ENCODE measurements at regions not wholly inside any gene's neighbourhood (a gene's known extent, or its start where the extent isn't known, plus 50 kb on each side); places are given as distances from the start of the nearest gene placed in this dataset.

DNA sequence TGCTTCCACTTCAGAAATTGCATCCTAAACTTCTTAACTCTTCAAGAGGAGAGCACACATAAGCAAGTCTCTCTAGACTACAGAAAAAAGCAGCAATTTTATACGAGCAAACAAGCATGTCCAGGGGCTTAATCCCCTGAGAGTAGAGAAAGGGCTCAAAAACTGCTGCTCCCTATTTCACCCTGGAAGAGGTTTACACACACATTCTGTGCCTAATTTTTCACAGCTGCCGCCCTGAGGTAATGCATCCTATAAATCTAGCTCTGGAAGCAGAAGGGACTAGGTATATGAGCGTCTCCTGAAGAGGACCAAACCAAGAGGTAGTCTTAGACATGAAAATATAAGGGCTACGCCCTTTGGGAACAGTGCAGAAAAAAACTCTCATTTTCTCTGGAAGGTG lies 73.1 kb downstream of the CRPPA start:
- DNase-seq (ENCODE audit: low spot score): no peak
- Histone ChIP-seq H3K36me3 (ENCODE audit: insufficient read depth, low read length, poor library complexity, severe bottlenecking) (no peaks in the 10 kb centered on the region), H3K27me3 (replicated peaks; ENCODE audit: insufficient read depth, low read depth, low read length, poor library complexity) (no peaks in the 10 kb centered on the region), H3K9me3 (ENCODE audit: low read depth, low read length, poor library complexity, severe bottlenecking) (peaks cover 6% of the 10 kb centered on the region), H3K4me3 (ENCODE audit: low read depth, low read length, poor library complexity, severe bottlenecking) (no peak overlapping the region), H3K4me1 (ENCODE audit: insufficient read depth, low read length, poor library complexity, severe bottlenecking) (no peaks in the 10 kb centered on the region), H3K27ac (ENCODE audit: low read depth, low read length, poor library complexity, severe bottlenecking) (no peak overlapping the region)
- intact Hi-C loops (cut with micrococcal nuclease; ENCODE audit: unreplicated experiment): no loop called here
- ChIA-PET POLR2A (ENCODE audit: low non-redundant PET) (no interaction called here), CTCF (no interaction called here)
- no peak for TF ChIP-seq EZH2 (IDR thresholded peaks at IDR 0.05; ENCODE audit: borderline replicate concordance, low read depth, low read length, poor library complexity, severe bottlenecking)
- TF ChIP-seq, protein P1, sequence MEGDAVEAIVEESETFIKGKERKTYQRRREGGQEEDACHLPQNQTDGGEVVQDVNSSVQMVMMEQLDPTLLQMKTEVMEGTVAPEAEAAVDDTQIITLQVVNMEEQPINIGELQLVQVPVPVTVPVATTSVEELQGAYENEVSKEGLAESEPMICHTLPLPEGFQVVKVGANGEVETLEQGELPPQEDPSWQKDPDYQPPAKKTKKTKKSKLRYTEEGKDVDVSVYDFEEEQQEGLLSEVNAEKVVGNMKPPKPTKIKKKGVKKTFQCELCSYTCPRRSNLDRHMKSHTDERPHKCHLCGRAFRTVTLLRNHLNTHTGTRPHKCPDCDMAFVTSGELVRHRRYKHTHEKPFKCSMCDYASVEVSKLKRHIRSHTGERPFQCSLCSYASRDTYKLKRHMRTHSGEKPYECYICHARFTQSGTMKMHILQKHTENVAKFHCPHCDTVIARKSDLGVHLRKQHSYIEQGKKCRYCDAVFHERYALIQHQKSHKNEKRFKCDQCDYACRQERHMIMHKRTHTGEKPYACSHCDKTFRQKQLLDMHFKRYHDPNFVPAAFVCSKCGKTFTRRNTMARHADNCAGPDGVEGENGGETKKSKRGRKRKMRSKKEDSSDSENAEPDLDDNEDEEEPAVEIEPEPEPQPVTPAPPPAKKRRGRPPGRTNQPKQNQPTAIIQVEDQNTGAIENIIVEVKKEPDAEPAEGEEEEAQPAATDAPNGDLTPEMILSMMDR (conservative IDR thresholded peaks at IDR 0.05; ENCODE audit: low read depth, low read length): no peak
- BruUV-seq (replicated peaks): no TSS peak

DNA sequence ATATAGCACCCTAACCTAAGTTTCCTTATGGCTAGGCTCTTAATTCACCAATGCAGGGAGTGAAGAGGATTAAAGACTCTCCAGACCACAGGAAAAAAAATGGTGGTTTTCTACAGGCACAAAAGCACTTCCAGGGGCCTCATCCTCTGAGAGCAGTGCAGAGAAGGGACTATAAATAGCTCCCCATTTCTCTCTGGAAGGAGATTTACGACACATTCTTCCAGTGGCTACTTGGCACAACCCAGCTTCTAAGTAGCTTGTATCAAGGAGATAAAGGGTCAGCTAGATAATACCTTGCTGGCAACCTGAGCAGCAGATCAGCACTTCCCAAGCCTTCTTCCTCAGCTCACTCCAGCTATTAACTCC lies 73.5 kb downstream of the CRPPA start:
- H3K36me3 ChIP-seq (ENCODE audit: insufficient read depth, low read length, poor library complexity, severe bottlenecking): no peaks in the 10 kb centered on the region
- no peak for TF ChIP-seq EZH2 (IDR thresholded peaks at IDR 0.05; ENCODE audit: borderline replicate concordance, low read depth, low read length, poor library complexity, severe bottlenecking)
- TF ChIP-seq, protein P1 (conservative IDR thresholded peaks at IDR 0.05; ENCODE audit: low read depth, low read length): no peak
- BruUV-seq (replicated peaks): no TSS peak
- intact Hi-C loops (cut with micrococcal nuclease; ENCODE audit: unreplicated experiment): no loop called here
- no peaks in the 10 kb centered on the region for H3K4me1 ChIP-seq (ENCODE audit: insufficient read depth, low read length, poor library complexity, severe bottlenecking)
- DNase-seq (ENCODE audit: low spot score): no peak
- peaks cover 6% of the 10 kb centered on the region for H3K9me3 ChIP-seq (ENCODE audit: low read depth, low read length, poor library complexity, severe bottlenecking)
- no peak overlapping the region for H3K4me3 ChIP-seq (ENCODE audit: low read depth, low read length, poor library complexity, severe bottlenecking)
- H3K27me3 ChIP-seq (replicated peaks; ENCODE audit: insufficient read depth, low read depth, low read length, poor library complexity): no peaks in the 10 kb centered on the region
- CTCF ChIA-PET: no interaction called here
- POLR2A ChIA-PET (ENCODE audit: low non-redundant PET): no interaction called here
- no peak overlapping the region for H3K27ac ChIP-seq (ENCODE audit: low read depth, low read length, poor library complexity, severe bottlenecking)

DNA sequence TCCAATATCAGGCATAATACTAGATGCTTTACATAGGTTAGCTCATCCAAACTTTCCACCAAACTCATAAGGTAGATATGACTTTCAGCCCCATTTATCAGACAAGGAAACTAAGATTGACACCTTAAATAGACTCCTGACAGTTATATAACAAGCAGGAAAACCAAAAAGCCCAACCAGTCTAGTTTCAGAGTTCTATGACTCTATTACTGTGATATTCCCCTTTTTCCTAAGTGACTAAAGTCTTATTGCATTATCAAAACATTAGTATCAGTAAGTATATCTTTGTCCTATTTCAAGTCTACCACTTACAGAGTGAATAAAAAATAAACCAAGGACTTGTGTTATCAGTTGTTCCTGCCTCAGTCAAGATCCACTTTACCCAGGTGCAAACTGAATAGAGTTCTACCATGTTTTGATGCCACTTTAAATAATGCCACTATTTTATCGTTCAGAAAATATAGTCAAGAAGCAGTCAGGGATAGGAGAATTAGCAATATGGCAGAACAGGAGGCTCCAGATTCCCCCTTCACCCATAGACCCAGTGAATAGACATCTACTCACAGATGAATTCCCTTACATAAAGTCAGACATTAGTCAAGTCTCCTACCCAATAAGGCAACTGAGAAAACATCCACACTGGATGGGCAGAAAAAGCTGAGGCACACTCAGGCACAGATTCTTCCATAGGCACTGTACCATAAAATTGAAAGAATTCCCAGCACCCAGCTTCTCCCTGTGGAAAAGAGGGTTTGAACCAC lies 74.1 kb downstream of the CRPPA start:
- Histone ChIP-seq H3K27ac (ENCODE audit: low read depth, low read length, poor library complexity, severe bottlenecking) (no peak overlapping the region), H3K4me1 (ENCODE audit: insufficient read depth, low read length, poor library complexity, severe bottlenecking) (no peaks in the 10 kb centered on the region), H3K9me3 (ENCODE audit: low read depth, low read length, poor library complexity, severe bottlenecking) (peaks cover 6% of the 10 kb centered on the region), H3K36me3 (ENCODE audit: insufficient read depth, low read length, poor library complexity, severe bottlenecking) (no peaks in the 10 kb centered on the region), H3K4me3 (ENCODE audit: low read depth, low read length, poor library complexity, severe bottlenecking) (no peak overlapping the region), H3K27me3 (replicated peaks; ENCODE audit: insufficient read depth, low read depth, low read length, poor library complexity) (no peaks in the 10 kb centered on the region)
- BruUV-seq (replicated peaks): no TSS peak
- no peak for DNase-seq (ENCODE audit: low spot score)
- intact Hi-C loops (cut with micrococcal nuclease; ENCODE audit: unreplicated experiment): no loop called here
- CTCF ChIA-PET: no interaction called here
- POLR2A ChIA-PET (ENCODE audit: low non-redundant PET): no interaction called here
- TF ChIP-seq, protein P1 (conservative IDR thresholded peaks at IDR 0.05; ENCODE audit: low read depth, low read length): no peak
- no peak for TF ChIP-seq EZH2 (IDR thresholded peaks at IDR 0.05; ENCODE audit: borderline replicate concordance, low read depth, low read length, poor library complexity, severe bottlenecking)

Data from A673 (cell line).